ENCODE measurements at regions not wholly inside any gene's neighbourhood (a gene's known extent, or its start where the extent isn't known, plus 50 kb on each side); places are given as distances from the start of the nearest gene placed in this dataset.
A peak's percentile ranks its signal among the peaks of the same experiment; 100 is the strongest.
"Not testable (repeated sequence)": the region's sequence is repeated elsewhere in the genome, so short reads cannot be mapped to it uniquely, and the experiment has no call there.

DNA sequence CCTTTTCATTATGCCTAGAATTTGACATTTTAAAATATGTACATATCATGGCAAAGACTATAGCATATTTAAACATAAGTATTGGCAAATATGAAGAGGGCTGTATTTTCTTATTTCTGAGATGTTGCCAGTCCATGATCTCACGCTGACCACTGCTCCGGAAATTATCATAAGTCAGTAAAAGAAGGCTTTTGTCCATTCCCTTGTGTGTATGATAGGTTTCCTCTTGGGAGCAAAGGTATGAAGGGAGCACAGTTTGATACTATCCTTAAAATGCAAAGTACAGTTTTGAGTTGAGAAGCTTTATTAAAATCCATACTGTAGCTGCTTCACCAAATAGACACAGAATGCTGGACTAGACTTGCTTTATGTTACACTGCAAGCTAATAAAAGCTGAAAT lies 52.6 kb upstream of the AGA start:
- no peak for DNase-seq
- intact Hi-C loops (cut with DNase I), result no loop called here

DNA sequence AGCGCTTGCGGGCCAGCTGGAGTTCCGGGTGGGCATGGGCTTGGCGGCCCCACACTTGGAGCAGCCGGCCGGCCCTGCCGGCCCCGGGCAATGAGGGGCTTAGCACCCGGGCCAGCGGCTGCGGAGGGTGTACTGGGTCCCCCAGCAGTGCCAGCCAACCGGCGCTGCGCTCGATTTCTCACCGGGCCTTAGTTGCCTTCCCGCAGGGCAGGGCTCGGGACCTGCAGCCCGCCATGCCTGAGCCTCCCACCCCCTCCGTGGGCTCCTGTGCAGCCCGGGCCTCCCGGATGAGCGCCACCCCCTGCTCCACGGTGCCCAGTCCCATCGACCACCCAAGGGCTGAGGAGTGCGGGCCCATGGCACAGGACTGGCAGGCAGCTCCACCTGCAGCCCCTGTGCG lies 53.4 kb upstream of the AGA start:
- intact Hi-C loops (cut with DNase I); DNase-seq: not testable (repeated sequence)

DNA sequence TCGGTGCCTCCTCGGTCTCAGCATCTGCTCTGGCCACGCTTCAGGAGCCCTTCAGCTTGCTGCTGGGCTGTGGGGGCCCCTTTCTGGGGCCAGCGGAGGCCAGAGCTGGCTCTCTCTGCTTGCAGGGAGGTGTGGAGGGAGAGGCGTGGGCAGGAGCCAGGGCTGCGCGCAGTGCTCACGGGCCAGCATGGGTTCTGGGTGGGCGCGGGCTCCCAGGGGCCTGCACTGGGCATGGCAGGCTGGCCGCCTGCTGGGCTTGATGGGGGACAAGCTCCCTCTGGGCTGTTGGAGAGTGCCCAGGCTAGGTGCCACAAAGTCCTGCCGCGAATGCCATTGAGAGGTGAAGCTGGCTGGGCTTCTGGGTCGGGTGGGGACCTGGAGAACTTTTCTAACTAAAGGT lies 57.3 kb upstream of the AGA start:
- no peak for DNase-seq
- intact Hi-C loops (cut with DNase I), result no loop called here

DNA sequence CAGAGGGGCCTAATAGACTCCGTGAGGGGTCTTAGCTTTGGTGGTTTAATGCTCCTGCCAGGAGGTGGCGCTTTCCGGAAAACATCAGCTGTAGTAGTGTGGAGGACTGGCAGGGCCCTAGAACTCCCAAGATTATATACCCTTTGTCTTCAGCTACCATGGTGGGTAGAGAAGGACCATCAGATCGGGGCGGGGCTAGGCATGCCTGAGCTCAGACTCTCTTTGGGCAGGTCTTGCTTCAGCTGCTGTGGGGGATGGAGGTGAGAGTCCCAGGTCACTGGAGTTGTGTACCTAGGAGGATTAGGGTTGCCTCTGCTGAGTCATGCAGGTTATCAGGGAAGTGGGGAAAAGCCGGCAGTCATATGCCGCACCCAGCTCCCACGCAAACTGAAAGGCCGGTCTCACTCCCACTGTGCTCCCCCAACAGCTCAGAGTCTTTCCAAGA lies 63.0 kb upstream of the AGA start:
- no peak for DNase-seq
- intact Hi-C loops (cut with DNase I), result no loop called here

DNA sequence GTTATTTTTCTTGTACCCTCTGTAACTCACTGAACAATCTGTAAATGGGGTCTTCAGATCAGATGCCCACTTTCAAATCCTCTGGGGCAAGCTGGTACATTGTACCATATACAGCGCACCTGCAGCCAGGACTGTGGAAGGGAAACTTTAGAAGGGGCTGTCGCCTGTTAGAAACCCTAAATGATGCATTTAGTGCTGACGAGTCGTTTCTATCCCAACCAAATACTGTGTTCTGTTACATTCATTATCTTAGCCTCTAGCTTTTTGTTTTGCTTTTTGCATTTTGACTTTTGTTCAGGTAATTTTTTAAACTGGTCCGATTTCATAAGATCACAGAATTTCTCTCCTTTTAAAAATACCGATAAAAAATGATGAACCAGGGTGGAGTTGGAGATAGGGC lies 66.4 kb upstream of the AGA start:
- intact Hi-C loops (cut with DNase I), result no loop called here
- no peak for DNase-seq

DNA sequence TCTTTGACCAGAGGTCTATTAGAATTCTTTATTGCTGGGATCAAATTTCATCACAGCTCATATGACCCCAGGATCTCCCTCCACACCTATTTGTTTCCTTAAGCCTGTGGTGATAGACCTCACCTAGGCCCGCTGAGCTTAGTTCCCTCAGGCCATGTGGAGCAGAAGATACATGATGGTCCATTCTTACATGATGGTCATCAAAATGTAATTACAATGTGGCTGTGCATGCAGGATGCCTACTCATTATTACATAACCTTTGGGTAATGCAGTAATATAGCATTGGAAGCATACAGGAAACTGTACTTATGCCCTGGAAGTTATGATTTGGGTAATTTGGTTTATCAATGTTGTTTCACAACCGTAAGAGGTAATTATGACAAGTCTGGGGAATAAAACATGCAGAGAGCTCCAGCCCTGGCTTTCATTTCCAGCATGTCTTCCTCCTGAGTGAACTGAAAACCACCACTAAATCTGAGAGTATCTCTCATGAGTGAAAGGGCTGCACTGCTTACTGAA lies 67.0 kb upstream of the AGA start:
- no peak for DNase-seq
- intact Hi-C loops (cut with DNase I), result no loop called here

DNA sequence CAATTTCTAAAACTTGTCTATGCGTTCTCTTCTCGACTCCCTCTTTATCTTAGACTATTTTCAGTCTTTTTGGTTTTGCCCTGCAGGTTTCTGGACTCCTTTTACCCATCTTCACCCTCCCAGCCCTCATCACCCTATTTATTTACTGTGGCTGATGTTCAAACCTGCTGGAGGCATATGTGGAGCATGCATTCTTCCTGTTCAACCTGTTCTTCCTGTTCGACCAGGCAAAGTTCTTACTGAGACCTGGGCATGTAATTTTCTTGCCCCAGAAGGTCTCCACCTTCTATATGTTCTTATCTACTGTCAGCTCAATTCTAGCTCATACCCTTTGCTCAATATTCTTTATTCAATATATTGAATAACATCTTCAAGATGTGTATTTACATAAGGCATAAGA lies 69.4 kb upstream of the AGA start:
- intact Hi-C loops (cut with DNase I), result no loop called here
- DNase-seq, result no peak

DNA sequence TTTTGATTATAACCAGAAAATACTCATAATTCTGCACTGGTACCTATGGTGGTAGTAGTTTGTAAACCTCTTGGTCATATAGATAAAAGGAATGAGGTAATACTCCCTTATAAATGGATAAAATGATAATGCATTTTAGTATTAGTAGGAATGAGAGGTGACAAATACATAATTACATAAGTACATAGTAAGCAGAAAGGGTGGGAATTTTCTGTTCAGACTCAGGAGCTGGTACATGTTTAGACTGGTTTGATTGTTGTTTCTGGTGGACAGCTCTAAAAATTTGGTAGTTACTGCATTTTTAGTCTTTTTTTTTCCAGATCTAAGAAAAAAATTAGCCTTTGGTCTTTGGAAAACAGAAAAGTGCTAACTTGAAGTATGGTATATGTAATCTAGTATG lies 70.4 kb upstream of the AGA start:
- intact Hi-C loops (cut with DNase I), result no loop called here

DNA sequence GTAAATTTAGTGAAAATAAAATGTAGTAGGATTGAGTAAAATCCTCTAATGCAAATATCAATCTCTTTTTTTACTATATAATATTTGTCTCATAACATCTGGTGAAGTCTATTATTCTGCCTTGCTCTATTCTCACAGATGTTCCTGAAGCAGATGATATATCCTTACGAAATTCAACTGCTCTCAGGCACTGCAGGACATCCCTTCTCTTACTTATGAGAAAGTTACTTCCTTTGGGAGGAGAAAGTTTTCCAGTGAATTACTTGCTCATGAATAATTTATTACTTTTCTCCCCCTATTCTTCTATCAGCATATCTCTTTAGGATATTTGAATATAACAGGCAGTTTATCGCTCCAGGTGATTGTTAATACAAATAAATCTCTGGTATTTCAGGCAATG lies 75.6 kb upstream of the AGA start:
- intact Hi-C loops (cut with DNase I), result no loop called here

More for the DNA sequence above, 70.4 kb upstream of the AGA start:
- no peak for DNase-seq

DNA sequence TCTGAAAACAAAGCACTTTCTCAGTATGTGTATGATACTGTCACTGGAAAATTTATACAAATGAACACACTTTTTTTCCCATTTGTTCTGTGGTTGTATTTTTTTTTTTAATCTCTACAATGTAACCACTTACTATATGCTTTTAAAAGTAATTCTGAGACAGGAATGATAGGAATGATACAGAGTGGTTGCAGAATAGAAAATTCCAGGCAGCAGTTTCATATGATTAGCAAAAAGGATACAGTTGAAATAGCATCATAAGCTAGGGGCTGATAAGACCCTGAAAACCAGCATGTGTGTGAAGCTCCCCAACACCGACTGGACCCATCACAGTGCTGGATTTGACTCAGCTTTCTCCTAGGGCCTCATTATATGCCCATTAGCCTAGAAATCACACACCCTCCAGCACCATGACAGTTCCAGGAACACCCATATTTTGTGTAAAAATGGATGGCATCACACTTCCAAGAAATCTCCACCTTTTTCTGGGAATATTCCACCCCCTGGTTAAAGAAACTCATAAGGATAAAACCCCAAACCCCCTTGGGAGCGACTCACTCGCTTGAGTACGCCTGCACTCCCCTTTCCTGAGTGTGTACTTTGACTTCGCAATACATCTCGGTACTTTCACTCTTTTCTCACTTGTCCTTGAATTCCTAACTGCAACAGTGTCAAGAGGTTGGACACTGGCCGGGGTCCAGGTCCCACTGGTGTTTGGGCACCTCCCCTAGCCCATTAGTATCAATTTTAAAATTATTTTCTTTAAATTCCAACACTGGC lies 77.4 kb upstream of the AGA start:
- no peak for DNase-seq
- intact Hi-C loops (cut with DNase I), result no loop called here

More for the DNA sequence above, 75.6 kb upstream of the AGA start:
- DNase-seq, result no peak

DNA sequence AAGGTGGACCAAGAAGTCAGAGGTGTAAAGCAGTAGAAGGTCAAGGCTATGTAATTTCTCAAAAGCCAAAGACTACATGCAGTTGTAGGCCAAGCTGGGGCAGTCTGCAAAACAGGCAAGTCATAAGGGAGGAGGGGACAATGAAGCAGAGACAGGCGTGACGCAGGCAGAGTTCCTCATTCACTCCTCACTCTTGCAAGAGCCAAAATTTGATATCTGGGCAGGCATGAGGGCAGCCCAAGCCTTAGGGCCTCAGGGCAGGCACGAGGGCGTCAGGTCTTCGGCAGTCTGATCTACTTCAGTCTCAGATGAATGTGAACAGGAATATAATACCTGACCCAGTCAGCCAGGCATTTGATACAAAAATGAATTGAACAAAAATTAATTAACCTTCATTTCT lies 86.4 kb upstream of the AGA start:
- no peak for DNase-seq
- intact Hi-C loops (cut with DNase I), result no loop called here

DNA sequence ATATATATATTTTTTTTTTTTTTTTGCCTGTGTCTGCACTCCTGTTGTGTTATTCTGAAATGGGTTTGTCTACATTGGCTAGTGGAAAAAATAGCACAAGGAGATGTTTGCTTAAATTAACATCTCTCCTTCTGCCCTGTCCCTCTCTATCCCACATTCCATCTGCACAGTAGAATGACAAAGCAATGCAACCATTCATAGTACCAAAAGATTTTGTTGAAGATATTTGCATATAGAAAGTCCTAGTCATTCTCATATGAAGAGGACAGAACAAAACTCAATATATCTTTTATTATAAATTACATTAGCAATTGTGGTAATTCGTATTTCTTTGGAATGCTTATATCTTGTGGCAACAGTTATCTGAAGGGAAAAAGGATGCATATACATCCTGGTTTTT lies 88.3 kb upstream of the AGA start:
- DNase-seq, result no peak
- intact Hi-C loops (cut with DNase I), result no loop called here

DNA sequence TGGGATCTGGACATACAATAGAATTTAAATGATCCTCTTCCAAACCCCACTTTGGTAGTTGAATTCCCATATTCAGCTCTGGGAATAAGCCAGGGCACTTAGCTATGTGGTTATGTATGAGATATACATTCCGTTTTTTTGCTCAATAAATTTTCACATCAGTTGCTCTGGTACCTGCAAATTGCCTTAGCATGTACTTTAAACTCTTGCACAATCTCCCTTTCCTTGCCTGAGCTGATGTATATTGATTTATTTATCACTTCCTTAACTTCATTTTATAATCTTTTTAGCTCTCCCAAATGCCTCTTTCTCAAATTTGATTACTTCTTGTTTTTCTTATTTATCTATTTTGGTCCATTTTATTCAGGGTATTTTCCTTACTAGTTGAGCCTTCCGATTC lies 90.1 kb upstream of the AGA start:
- no peak for DNase-seq
- intact Hi-C loops (cut with DNase I), result no loop called here

DNA sequence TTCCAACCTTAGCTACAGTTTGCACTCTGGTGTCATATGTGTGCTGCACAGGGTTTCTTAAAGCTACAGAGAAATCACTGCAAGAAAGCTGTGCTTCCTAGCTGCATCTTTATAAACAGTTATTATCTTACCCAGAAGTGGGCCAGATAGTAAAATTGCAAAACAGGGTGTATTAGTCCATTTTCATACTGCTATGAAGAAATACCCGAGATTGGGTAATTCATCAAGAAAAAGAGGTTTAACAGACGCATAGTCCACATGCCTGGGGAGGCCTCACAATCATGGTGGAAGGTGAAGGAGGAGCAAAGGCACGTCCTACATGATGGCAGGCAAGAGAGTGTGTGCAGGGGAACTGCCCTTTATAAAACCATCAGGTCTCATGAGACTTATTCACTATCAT lies 92.6 kb upstream of the AGA start:
- intact Hi-C loops (cut with DNase I); DNase-seq: not testable (repeated sequence)

DNA sequence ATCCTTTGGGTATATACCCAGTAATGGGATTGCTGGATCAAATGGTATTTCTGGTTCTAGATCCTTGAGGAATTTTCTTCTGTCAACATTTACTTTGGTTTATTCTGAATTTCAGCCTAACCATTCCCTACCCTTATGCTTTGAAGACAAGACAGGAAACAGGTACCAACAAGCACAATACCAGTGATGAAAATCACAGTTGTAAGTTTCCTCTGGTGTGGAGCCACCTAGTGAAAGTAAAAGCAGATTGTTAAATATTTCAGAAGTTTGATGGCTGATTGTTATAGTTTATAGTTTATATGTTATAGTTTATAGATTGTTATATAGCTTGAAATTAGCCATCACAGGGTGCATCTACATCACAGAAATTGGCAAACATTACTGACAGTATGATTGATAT lies 104.5 kb upstream of the AGA start:
- DNase-seq, result no peak
- intact Hi-C loops (cut with DNase I), result no loop called here

DNA sequence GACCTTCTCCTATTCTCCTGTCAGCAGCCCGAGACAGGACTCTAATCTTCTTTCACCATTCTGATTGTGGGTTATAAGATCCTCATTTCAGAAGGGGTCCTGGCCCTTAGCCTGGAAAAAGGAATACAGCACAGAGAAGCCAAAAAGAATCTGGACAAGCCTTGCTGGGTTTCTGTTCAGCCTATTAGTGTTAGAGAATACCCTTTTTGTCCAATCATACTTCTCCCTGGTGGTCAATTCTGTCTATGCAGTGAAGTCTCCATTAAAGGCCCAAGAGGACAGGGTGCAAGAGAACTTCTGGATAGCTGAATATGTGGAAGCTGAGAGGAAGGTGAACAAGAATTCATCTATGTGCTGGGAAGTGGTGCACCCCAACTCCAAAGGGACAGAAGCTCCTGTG lies 105.7 kb upstream of the AGA start:
- DNase-seq, result no peak
- intact Hi-C loops (cut with DNase I), result no loop called here

DNA sequence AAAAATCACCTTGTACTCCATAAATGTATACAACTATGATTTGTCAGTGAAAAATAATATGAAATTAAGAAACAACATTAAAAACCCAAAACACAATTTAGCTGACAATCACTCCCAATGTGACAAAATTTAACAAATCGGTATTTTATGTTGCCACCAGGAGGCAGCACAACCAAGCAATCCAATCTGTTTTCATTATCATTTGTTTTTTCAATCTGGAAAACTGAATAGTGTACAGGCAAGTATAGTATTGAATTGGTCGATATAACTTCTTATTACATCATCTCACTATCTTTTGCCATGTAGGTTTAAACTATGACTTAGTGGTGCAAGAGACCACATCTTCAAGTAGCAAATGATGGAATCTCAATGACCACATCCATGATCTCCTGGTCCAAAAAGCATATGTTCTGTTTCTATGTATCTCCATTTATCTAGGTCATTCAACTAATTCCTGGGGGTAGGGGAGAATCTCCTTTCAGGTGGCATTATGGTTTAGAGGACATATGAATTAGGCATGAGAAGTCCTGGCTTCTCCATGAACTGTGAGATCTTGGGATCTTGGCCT lies 112.9 kb upstream of the AGA start:
- peak in 1 of 10 donors; percentile 26 for DNase-seq
- intact Hi-C loops (cut with DNase I), result no loop called here

DNA sequence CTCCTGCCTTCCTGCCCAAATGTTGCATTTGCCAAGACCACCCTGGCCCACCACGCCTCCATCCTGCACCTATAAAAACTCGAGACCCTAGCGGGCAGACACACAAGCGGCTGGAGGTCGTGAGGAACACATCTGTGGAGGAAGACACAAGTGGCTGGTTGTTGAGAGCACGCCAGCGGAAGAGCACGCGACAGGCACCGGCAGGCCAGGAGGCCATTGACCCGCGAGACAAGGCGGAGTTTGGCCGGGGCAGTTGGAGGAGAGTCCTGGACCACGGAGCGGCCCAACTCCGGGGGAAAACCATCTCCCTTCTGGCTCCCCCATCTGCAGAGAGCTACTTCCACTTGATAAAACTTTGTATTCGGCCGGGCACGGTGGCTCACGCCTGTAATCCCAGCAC lies 115.2 kb upstream of the AGA start:
- DNase-seq, result peak in 1 of 10 donors; percentile 81
- intact Hi-C loops (cut with DNase I), result no loop called here

DNA sequence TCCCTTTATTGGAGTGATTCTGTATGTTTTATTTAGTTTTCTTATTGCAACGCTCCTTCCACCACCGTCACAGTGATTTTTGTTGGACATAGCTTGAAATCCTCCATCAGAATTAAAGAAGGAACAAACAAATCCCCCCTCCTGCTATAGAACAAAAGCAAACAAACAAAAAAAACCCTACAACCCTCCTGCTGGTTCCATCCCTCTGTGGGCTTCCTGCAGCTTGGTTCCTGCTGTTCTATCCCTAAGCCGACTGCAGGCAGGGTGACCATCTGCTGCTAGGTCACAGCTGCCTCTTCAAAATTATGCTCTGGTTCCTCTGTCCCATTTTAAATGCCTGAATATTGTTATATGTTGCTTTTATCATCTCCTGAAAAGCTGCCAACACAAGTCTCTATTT lies 116.8 kb upstream of the AGA start:
- no peak for DNase-seq
- intact Hi-C loops (cut with DNase I), result no loop called here

DNA sequence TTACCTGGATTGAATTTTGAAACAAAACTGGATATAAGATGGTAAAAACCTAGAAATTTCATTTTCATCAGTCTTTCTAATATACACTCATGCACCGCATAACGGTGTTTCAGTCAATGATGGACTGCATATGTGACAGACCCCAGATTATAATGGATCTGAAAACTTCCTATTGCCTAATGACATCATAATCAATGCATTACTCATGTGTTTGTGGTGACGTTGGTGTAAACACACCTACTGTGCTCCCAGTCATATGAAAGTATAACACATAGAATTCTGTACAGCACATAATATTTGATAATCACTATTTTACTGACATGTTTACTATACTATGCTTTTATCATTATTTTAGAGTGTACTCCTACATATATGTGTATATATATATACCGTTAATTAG lies 119.9 kb upstream of the AGA start:
- intact Hi-C loops (cut with DNase I), result no loop called here

DNA sequence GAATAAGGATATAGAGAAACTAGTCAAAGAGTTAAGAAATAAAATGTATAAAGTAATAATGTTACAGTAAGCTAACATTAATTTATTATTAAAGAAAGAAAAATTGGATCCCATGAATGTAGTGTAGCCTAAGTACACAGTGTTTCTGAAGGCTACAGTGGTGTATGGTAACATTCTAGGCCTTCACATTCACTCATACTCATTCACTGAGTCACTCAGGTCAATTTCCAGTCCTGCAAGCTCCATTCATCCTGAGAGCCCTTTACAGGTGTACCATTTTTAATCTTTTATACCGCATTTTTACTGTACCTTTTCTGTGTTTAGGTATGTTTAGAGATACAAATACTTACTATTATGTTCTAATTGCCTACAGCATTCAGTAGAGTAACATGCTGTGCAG lies 120.6 kb upstream of the AGA start:
- intact Hi-C loops (cut with DNase I), result no loop called here
- no peak for DNase-seq

More for the DNA sequence above, 119.9 kb upstream of the AGA start:
- DNase-seq, result no peak

DNA sequence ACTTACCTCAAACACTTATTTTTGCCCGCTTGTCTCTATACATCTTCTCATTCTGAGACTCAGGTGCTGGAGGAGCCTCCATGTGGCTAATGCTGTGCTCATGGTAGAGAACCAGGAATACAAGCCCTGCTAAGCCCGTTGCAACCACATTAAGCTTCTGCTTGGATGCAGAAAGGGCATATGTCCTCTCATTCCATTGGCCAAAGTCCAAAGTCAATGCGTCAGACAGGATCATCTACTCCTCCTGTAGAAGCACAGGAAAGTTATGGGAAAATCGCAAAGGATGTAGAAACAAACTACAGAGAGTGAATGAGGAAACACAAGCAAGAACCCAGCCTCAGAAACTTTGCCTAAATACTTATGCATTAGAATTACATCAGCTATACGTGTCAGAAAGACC lies 124.5 kb upstream of the AGA start:
- DNase-seq, result no peak
- intact Hi-C loops (cut with DNase I), result no loop called here
